NCI-H2171 (cell line): ENCODE measurements at regions not wholly inside any gene's neighbourhood (a gene's known extent, or its start where the extent isn't known, plus 50 kb on each side); places are given as distances from the start of the nearest gene placed in this dataset.
"Not testable (repeated sequence)": the region's sequence is repeated elsewhere in the genome, so short reads cannot be mapped to it uniquely, and the experiment has no call there.

Source experiments
- DNase-seq: peaks from one replicate; lab custom pipeline; 2025; lab: John Stamatoyannopoulos, UW

- DNase-seq = not testable (repeated sequence)
Measured at GRCh38 chr15:59783774-59784520, 94.8 kb upstream of the BNIP2 start.

GRCh38 chr15:59779110-59779509, 90.0 kb upstream of the BNIP2 start:
- no peak for DNase-seq

GRCh38 chr15:59764775-59765174, 75.7 kb upstream of the BNIP2 start:
- no peak for DNase-seq

GRCh38 chr15:59762558-59762957, 73.4 kb upstream of the BNIP2 start:
- no peak for DNase-seq

GRCh38 chr15:59760256-59760655, 71.1 kb upstream of the BNIP2 start:
- not testable (repeated sequence) for DNase-seq

- no peak for DNase-seq
Measured at GRCh38 chr15:59751552-59752413, 62.7 kb upstream of the BNIP2 start.

GRCh38 chr15:59746777-59747176, 57.7 kb upstream of the BNIP2 start:
- DNase-seq = no peak

- DNase-seq = no peak
Measured at GRCh38 chr15:59741274-59741906, 52.3 kb upstream of the BNIP2 start.

GRCh38 chr15:59739557-59740186, 50.6 kb upstream of the BNIP2 start:
- DNase-seq = no peak
